GM06990 (cell line): ENCODE measurements at regions not wholly inside any gene's neighbourhood (a gene's known extent, or its start where the extent isn't known, plus 50 kb on each side); places are given as distances from the start of the nearest gene placed in this dataset.

ENCODE experiments used
- DNase-seq: peaks from one replicate; pipeline ENCODE4 v3.0.0-alpha.2; 2011; ENCODE audit not compliant: insufficient read length; ENCODE audit errors: extremely low read depth
- H3K27me3 ChIP-seq: replicated peaks from 2 replicates; pipeline ENCODE4 v1.6.0; 2011; ENCODE audit warnings: low read length; ENCODE audit not compliant: control insufficient read depth, insufficient read depth
- H3K36me3 ChIP-seq: 2 replicates; pipeline ENCODE4 v1.5.1; 2011; ENCODE audit warnings: low read length; ENCODE audit not compliant: control insufficient read depth, insufficient read depth
- H3K4me3 ChIP-seq: replicated peaks from 2 replicates; pipeline ENCODE4 v1.5.1; 2011; ENCODE audit warnings: low read depth, mild to moderate bottlenecking, control low read depth, low read length
- CTCF ChIP-seq: IDR thresholded peaks from 2 replicates; pipeline ENCODE4 v1.5.1; 2011; ENCODE audit warnings: low read length, control low read depth, mild to moderate bottlenecking, inconsistent platforms; ENCODE audit not compliant: insufficient read depth, poor library complexity, severe bottlenecking

GRCh38 chr10:2212244-2212834, 475.0 kb upstream of the ADARB2 start:
- no peaks in the 10 kb centered on the region for H3K36me3 ChIP-seq
- no peak for DNase-seq
- H3K27me3 ChIP-seq = no peaks in the 10 kb centered on the region
- H3K4me3 ChIP-seq = no peak overlapping the region
- TF ChIP-seq CTCF = no peak

GRCh38 chr10:2210088-2210487, 472.8 kb upstream of the ADARB2 start:
- H3K4me3 ChIP-seq = no peak overlapping the region
- no peak for DNase-seq
- H3K36me3 ChIP-seq = no peaks in the 10 kb centered on the region
- no peak for TF ChIP-seq CTCF
- H3K27me3 ChIP-seq = no peaks in the 10 kb centered on the region

GRCh38 chr10:2208106-2208505, 470.8 kb upstream of the ADARB2 start:
- no peaks in the 10 kb centered on the region for H3K27me3 ChIP-seq
- DNase-seq = no peak
- H3K4me3 ChIP-seq = no peak overlapping the region
- no peaks in the 10 kb centered on the region for H3K36me3 ChIP-seq
- TF ChIP-seq CTCF = no peak

- Histone ChIP-seq H3K36me3 (no peaks in the 10 kb centered on the region), H3K27me3 (no peaks in the 10 kb centered on the region), H3K4me3 (no peak overlapping the region)
- DNase-seq = no peak
- TF ChIP-seq CTCF = no peak
Observed at GRCh38 chr10:2207246-2207922, 470.1 kb upstream of the ADARB2 start.

GRCh38 chr10:2205406-2205805, 468.1 kb upstream of the ADARB2 start:
- H3K27me3 ChIP-seq = no peaks in the 10 kb centered on the region
- H3K4me3 ChIP-seq = no peak overlapping the region
- H3K36me3 ChIP-seq = no peaks in the 10 kb centered on the region
- TF ChIP-seq CTCF = no peak
- DNase-seq = no peak
